HEK293 (cell line): ENCODE measurements at regions not wholly inside any gene's neighbourhood (a gene's known extent, or its start where the extent isn't known, plus 50 kb on each side); places are given as distances from the start of the nearest gene placed in this dataset.

Experiments
- CTCF ChIA-PET: fragments of 350-600 bp; formaldehyde crosslinking; extraction: SDS; loops from one replicate; lab custom pipeline; 2021; ENCODE audit warnings: antibody characterized with exemption; lab: Yijun Ruan, JAX
- POLR2A ChIA-PET: fragments of 300-600 bp; formaldehyde crosslinking; extraction: SDS; loops from one replicate; lab custom pipeline; 2020; ENCODE audit warnings: antibody characterized with exemption, inconsistent platforms; lab: Yijun Ruan, JAX
- H3K27ac ChIP-seq: fragments of 200-500 bp; sonication (Bioruptor generic); 2 replicates; pipeline ENCODE4 v1.5.1; 2014; ENCODE audit warnings: low read depth, low read length, control low read depth, inconsistent platforms; ENCODE audit errors: extremely low read depth
- H3K36me3 ChIP-seq, 2 experiments: fragments of 200-500 bp in 1 of 2; sonication (Bioruptor generic) in 1 of 2; 1 replicate in 1 of 2; 2 replicates in 1 of 2; pipeline ENCODE4 v1.5.1; 2014 to 2017; ENCODE audit warnings: inconsistent platforms in 2 of 2, low read length in 2 of 2; ENCODE audit not compliant: control insufficient read depth in 2 of 2, insufficient read depth in 1 of 2
- H3K4me1 ChIP-seq: fragments of 200-500 bp; sonication (Bioruptor generic); 2 replicates; pipeline ENCODE4 v1.5.1; 2014; ENCODE audit warnings: mild to moderate bottlenecking, low read length, inconsistent platforms; ENCODE audit not compliant: control insufficient read depth, insufficient read depth
- H3K4me3 ChIP-seq: 2 replicates; pipeline ENCODE4 v1.5.1; 2011; ENCODE audit warnings: low read depth, mild to moderate bottlenecking, control low read depth, low read length, moderate library complexity
- H3K9me3 ChIP-seq: fragments of 200-500 bp; sonication (Bioruptor generic); 2 replicates; pipeline ENCODE4 v1.5.1; 2014; ENCODE audit warnings: low read depth, low read length, inconsistent platforms; ENCODE audit not compliant: control insufficient read depth, insufficient read depth
- CTCF ChIP-seq: fragments of 450-650 bp; formaldehyde crosslinking; IDR thresholded peaks from 2 replicates; pipeline ENCODE4 v1.5.1; 2016; ENCODE audit warnings: missing biosample characterization, missing genetic modification characterization
- FEZF1 ChIP-seq: fragments of 450-650 bp; formaldehyde crosslinking; IDR thresholded peaks from 2 replicates; pipeline ENCODE4 v1.5.1; 2016; ENCODE audit warnings: missing biosample characterization, missing genetic modification characterization
- KLF9 ChIP-seq: fragments of 450-650 bp; formaldehyde crosslinking; IDR thresholded peaks from 2 replicates; pipeline ENCODE4 v1.5.1; 2016; ENCODE audit warnings: missing biosample characterization, missing genetic modification characterization, low read depth
- RBAK ChIP-seq: fragments of 450-650 bp; formaldehyde crosslinking; IDR thresholded peaks from 2 replicates; pipeline ENCODE4 v1.5.1; 2016; ENCODE audit warnings: missing biosample characterization, missing genetic modification characterization
- TRIM28 ChIP-seq: IDR thresholded peaks from 2 replicates; pipeline ENCODE4 v1.6.1; 2011; ENCODE audit warnings: low read length, control low read depth, borderline replicate concordance
- YY2 ChIP-seq: fragments of 450-650 bp; formaldehyde crosslinking; IDR thresholded peaks from 2 replicates; pipeline ENCODE4 v1.5.1; 2016; ENCODE audit warnings: missing biosample characterization, missing genetic modification characterization
- ZNF121 ChIP-seq: fragments of 450-650 bp; formaldehyde crosslinking; IDR thresholded peaks from 2 replicates; pipeline ENCODE4 v1.5.1; 2016; ENCODE audit warnings: missing biosample characterization, missing genetic modification characterization
- ZNF221 ChIP-seq: fragments of 450-650 bp; formaldehyde crosslinking; IDR thresholded peaks from 2 replicates; pipeline ENCODE4 v1.5.1; 2017; ENCODE audit warnings: missing biosample characterization, missing genetic modification characterization, borderline replicate concordance
- ZNF223 ChIP-seq: fragments of 450-650 bp; formaldehyde crosslinking; IDR thresholded peaks from 2 replicates; pipeline ENCODE4 v1.5.1; 2016; ENCODE audit warnings: missing biosample characterization, missing genetic modification characterization
- ZNF23 ChIP-seq: fragments of 450-650 bp; formaldehyde crosslinking; IDR thresholded peaks from 2 replicates; pipeline ENCODE4 v1.5.1; 2016; ENCODE audit warnings: missing biosample characterization, missing genetic modification characterization, borderline replicate concordance
- ZNF239 ChIP-seq: fragments of 450-650 bp; formaldehyde crosslinking; IDR thresholded peaks from 2 replicates; pipeline ENCODE4 v1.5.1; 2016; ENCODE audit warnings: missing biosample characterization, missing genetic modification characterization
- ZNF529 ChIP-seq: fragments of 450-650 bp; formaldehyde crosslinking; IDR thresholded peaks from 2 replicates; pipeline ENCODE4 v1.5.1; 2017; ENCODE audit warnings: missing genetic modification characterization, missing biosample characterization; ENCODE audit not compliant: insufficient replicate concordance
- ZNF596 ChIP-seq: fragments of 450-650 bp; IDR thresholded peaks from 2 replicates; pipeline ENCODE4 v1.5.0; 2018; ENCODE audit warnings: missing biosample characterization, mild to moderate bottlenecking, missing genetic modification characterization, moderate library complexity
- ZNF610 ChIP-seq: fragments of 450-650 bp; formaldehyde crosslinking; IDR thresholded peaks from 2 replicates; pipeline ENCODE4 v1.5.1; 2016; ENCODE audit warnings: missing biosample characterization, missing genetic modification characterization, borderline replicate concordance
- ZNF621 ChIP-seq: fragments of 450-650 bp; formaldehyde crosslinking; IDR thresholded peaks from 2 replicates; pipeline ENCODE4 v1.5.1; 2017; ENCODE audit warnings: missing biosample characterization, missing genetic modification characterization
- ZNF660 ChIP-seq: fragments of 450-650 bp; IDR thresholded peaks from 2 replicates; pipeline ENCODE4 v1.5.1; 2018; ENCODE audit warnings: missing biosample characterization, mild to moderate bottlenecking, missing genetic modification characterization
- ZNF670 ChIP-seq: fragments of 450-650 bp; formaldehyde crosslinking; IDR thresholded peaks from 2 replicates; pipeline ENCODE4 v1.5.1; 2016; ENCODE audit warnings: missing biosample characterization, missing genetic modification characterization, low read depth
- TF ChIP-seq, protein P1 (sequence below): fragments of 450-650 bp; formaldehyde crosslinking; IDR thresholded peaks from 2 replicates; pipeline ENCODE4 v1.5.1; 2016; ENCODE audit warnings: missing biosample characterization, missing genetic modification characterization

GRCh38 chr2:67660015-67660602, 263.0 kb downstream of the ETAA1 start:
- no peak for TF ChIP-seq TRIM28
- H3K4me3 ChIP-seq, result no peak overlapping the region
- POLR2A ChIA-PET, result no interaction called here
- CTCF ChIA-PET, result interaction anchor here (0.7 to 1.3 kb wide), 3 partner anchors 9 to 298 kb away, joined by 4 to 6 read pairs (median 4); no protein-coding TSS in a partner anchor
- H3K4me1 ChIP-seq, result no peaks in the 10 kb centered on the region
- H3K27ac ChIP-seq, result no peak overlapping the region
- no peaks in the 10 kb centered on the region for H3K36me3 ChIP-seq
- no peaks in the 10 kb centered on the region for H3K9me3 ChIP-seq

GRCh38 chr2:67660871-67661270, 263.7 kb downstream of the ETAA1 start:
- no peaks in the 10 kb centered on the region for H3K9me3 ChIP-seq
- no peak overlapping the region for H3K27ac ChIP-seq
- ChIA-PET CTCF (interaction anchor here (1.3 kb wide), 1 partner anchor 9 kb away, joined by 4 read pairs; no protein-coding TSS in a partner anchor), POLR2A (no interaction called here)
- H3K4me1 ChIP-seq, result no peaks in the 10 kb centered on the region
- no peak overlapping the region for H3K4me3 ChIP-seq
- no peak for TF ChIP-seq ZNF596 (tag by site-specific recombination)
- TF ChIP-seq ZNF610 (tag by site-specific recombination), result no peak
- TF ChIP-seq, protein P1, sequence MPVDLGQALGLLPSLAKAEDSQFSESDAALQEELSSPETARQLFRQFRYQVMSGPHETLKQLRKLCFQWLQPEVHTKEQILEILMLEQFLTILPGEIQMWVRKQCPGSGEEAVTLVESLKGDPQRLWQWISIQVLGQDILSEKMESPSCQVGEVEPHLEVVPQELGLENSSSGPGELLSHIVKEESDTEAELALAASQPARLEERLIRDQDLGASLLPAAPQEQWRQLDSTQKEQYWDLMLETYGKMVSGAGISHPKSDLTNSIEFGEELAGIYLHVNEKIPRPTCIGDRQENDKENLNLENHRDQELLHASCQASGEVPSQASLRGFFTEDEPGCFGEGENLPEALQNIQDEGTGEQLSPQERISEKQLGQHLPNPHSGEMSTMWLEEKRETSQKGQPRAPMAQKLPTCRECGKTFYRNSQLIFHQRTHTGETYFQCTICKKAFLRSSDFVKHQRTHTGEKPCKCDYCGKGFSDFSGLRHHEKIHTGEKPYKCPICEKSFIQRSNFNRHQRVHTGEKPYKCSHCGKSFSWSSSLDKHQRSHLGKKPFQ, result no peak
- TF ChIP-seq RBAK (tag by site-specific recombination), result no peak
- TF ChIP-seq ZNF223 (tag by site-specific recombination), result no peak
- no peak for TF ChIP-seq ZNF239 (tag by site-specific recombination)
- no peak for TF ChIP-seq CTCF (tag by site-specific recombination)
- no peak for TF ChIP-seq ZNF670 (tag by site-specific recombination)
- TF ChIP-seq FEZF1 (tag by site-specific recombination), result no peak
- no peak for TF ChIP-seq TRIM28
- TF ChIP-seq KLF9 (tag by site-specific recombination), result no peak
- TF ChIP-seq ZNF221 (tag by site-specific recombination), result no peak
- TF ChIP-seq ZNF660 (tag by site-specific recombination), result no peak
- TF ChIP-seq ZNF621 (tag by site-specific recombination), result no peak
- no peak for TF ChIP-seq ZNF121
- no peak for TF ChIP-seq ZNF23 (tag by site-specific recombination)
- no peak for TF ChIP-seq YY2 (tag by site-specific recombination)
- H3K36me3 ChIP-seq, result no peaks in the 10 kb centered on the region

GRCh38 chr2:67662222-67662621, 265.1 kb downstream of the ETAA1 start:
- TF ChIP-seq ZNF529 (peak; percentile 93), ZNF670 (tag by site-specific recombination) (no peak)
- POLR2A ChIA-PET, result no interaction called here
- Histone ChIP-seq H3K4me3 (no peak overlapping the region), H3K27ac (no peak overlapping the region), H3K9me3 (no peaks in the 10 kb centered on the region), H3K4me1 (no peaks in the 10 kb centered on the region), H3K36me3 (no peaks in the 10 kb centered on the region)
- CTCF ChIA-PET, result no interaction called here
